ENCODE measurements at regions not wholly inside any gene's neighbourhood (a gene's known extent, or its start where the extent isn't known, plus 50 kb on each side); places are given as distances from the start of the nearest gene placed in this dataset.
"Not testable (repeated sequence)": the region's sequence is repeated elsewhere in the genome, so short reads cannot be mapped to it uniquely, and the experiment has no call there.

- DNase-seq = no peak
- no peak for TF ChIP-seq CTCF (IDR thresholded peaks at IDR 0.05)
- no peak for TF ChIP-seq EP300 (IDR thresholded peaks at IDR 0.05)
- no peak for TF ChIP-seq POLR2A (IDR thresholded peaks at IDR 0.05)
- Histone ChIP-seq H3K9me3 (no peaks in the 10 kb centered on the region), H3K27me3 (no peaks in the 10 kb centered on the region), H3K36me3 (no peaks in the 10 kb centered on the region), H3K27ac (no peak overlapping the region), H3K4me3 (no peak overlapping the region), H3K4me1 (ENCODE audit: insufficient read depth) (no peaks in the 10 kb centered on the region)
- WGBS, 3 donors = 52 to 62% (median 54%) methylated on average over 4 of the region's 4 CpGs
- intact Hi-C loops (cut with DNase I) = no loop called here
Observed at GRCh38 chr2:84129018-84129417, 330.1 kb downstream of the SUCLG1 start.

GRCh38 chr2:84127812-84128211 is 331.3 kb downstream of the SUCLG1 start:
- H3K9me3 ChIP-seq; H3K36me3 ChIP-seq; H3K4me1 ChIP-seq (ENCODE audit: insufficient read depth); intact Hi-C loops (cut with DNase I); H3K27me3 ChIP-seq; H3K4me3 ChIP-seq; H3K27ac ChIP-seq; DNase-seq: not testable (repeated sequence)
- WGBS, 3 donors = 83 to 91% (median 86%) methylated on average over 8 of the region's 8 CpGs

- no peaks in the 10 kb centered on the region for H3K36me3 ChIP-seq
- 25 to 28% (median 28%) methylated on average over 3 of the region's 3 CpGs for WGBS, 3 donors
- H3K27me3 ChIP-seq = no peaks in the 10 kb centered on the region
- H3K9me3 ChIP-seq = no peaks in the 10 kb centered on the region
- H3K4me1 ChIP-seq (ENCODE audit: insufficient read depth) = no peaks in the 10 kb centered on the region
- DNase-seq = no peak
- no peak overlapping the region for H3K27ac ChIP-seq
- intact Hi-C loops (cut with DNase I) = no loop called here
- H3K4me3 ChIP-seq = no peak overlapping the region
- TF ChIP-seq POLR2A (IDR thresholded peaks at IDR 0.05) (no peak), EP300 (IDR thresholded peaks at IDR 0.05) (no peak)
Observed at GRCh38 chr2:84126530-84126929, 332.6 kb downstream of the SUCLG1 start.

- TF ChIP-seq CTCF (IDR thresholded peaks at IDR 0.05) (no peak), EP300 (IDR thresholded peaks at IDR 0.05) (no peak), POLR2A (IDR thresholded peaks at IDR 0.05) (no peak)
- no peaks in the 10 kb centered on the region for H3K27me3 ChIP-seq
- intact Hi-C loops (cut with DNase I) = no loop called here
- DNase-seq = no peak
- H3K9me3 ChIP-seq = no peaks in the 10 kb centered on the region
- H3K36me3 ChIP-seq = no peaks in the 10 kb centered on the region
- H3K4me3 ChIP-seq = no peak overlapping the region
- H3K27ac ChIP-seq = no peak overlapping the region
- WGBS, 3 donors = 49 to 73% (median 61%) methylated on average over 1 of the region's 1 CpG
- H3K4me1 ChIP-seq (ENCODE audit: insufficient read depth) = no peaks in the 10 kb centered on the region
Observed at GRCh38 chr2:84126084-84126483, 333.0 kb downstream of the SUCLG1 start.

GRCh38 chr2:84116143-84116542 is 342.9 kb downstream of the SUCLG1 start:
- TF ChIP-seq CTCF (IDR thresholded peaks at IDR 0.05) (no peak), EP300 (IDR thresholded peaks at IDR 0.05) (no peak), POLR2A (IDR thresholded peaks at IDR 0.05) (no peak)
- Histone ChIP-seq H3K27me3 (no peaks in the 10 kb centered on the region), H3K36me3 (no peaks in the 10 kb centered on the region), H3K27ac (no peak overlapping the region), H3K9me3 (no peaks in the 10 kb centered on the region), H3K4me3 (no peak overlapping the region), H3K4me1 (ENCODE audit: insufficient read depth) (no peaks in the 10 kb centered on the region)
- WGBS, 3 donors = 19 to 28% (median 24%) methylated on average over 4 of the region's 4 CpGs
- intact Hi-C loops (cut with DNase I) = no loop called here
- DNase-seq = no peak

Measured in ovary (tissue), 7 donors.